ENCODE measurements at regions not wholly inside any gene's neighbourhood (a gene's known extent, or its start where the extent isn't known, plus 50 kb on each side); places are given as distances from the start of the nearest gene placed in this dataset.

GRCh38 chr1:68799096-68799495 is 302.2 kb upstream of the DEPDC1 start:
- Histone ChIP-seq H3K27ac (ENCODE audit: low read depth, low read length) (no peak overlapping the region), H3K27me3 (ENCODE audit: insufficient read depth, low read length) (no peaks in the 10 kb centered on the region), H3K4me3 (ENCODE audit: low read length in 2 of 2) (no peak overlapping the region), H3K36me3 (ENCODE audit: insufficient read depth, low read length) (no peaks in the 10 kb centered on the region), H3K9me3 (ENCODE audit: control insufficient read depth in 1 of 2, low read length in 2 of 2) (no peaks in the 10 kb centered on the region), H3K4me1 (ENCODE audit: insufficient read depth, low read length) (no peaks in the 10 kb centered on the region)
- H3K36me3 Mint-ChIP-seq, result no peaks in the 10 kb centered on the region
- H3K4me1 Mint-ChIP-seq, result no peaks in the 10 kb centered on the region
- no peak overlapping the region for H3K27ac Mint-ChIP-seq
- intact Hi-C loops (cut with micrococcal nuclease), result no loop called here
- ChIA-PET POLR2A (ENCODE audit: partially characterized antibody) (no interaction called here), CTCF (ENCODE audit: partially characterized antibody) (no interaction called here)
- no peaks in the 10 kb centered on the region for H3K27me3 Mint-ChIP-seq
- DNase-seq, result no peak
- peaks cover 0 to 17% (median 5%) of the 10 kb centered on the region in 8 donors for H3K9me3 Mint-ChIP-seq
- no peak overlapping the region for H3K4me3 Mint-ChIP-seq

- Histone ChIP-seq H3K36me3 (ENCODE audit: insufficient read depth, low read length) (no peaks in the 10 kb centered on the region), H3K4me1 (ENCODE audit: insufficient read depth, low read length) (no peaks in the 10 kb centered on the region), H3K27me3 (ENCODE audit: insufficient read depth, low read length) (no peaks in the 10 kb centered on the region), H3K27ac (ENCODE audit: low read depth, low read length) (no peak overlapping the region), H3K9me3 (ENCODE audit: control insufficient read depth in 1 of 2, low read length in 2 of 2) (no peaks in the 10 kb centered on the region), H3K4me3 (ENCODE audit: low read length in 2 of 2) (no peak overlapping the region)
- intact Hi-C loops (cut with micrococcal nuclease), result no loop called here
- no peaks in the 10 kb centered on the region for H3K36me3 Mint-ChIP-seq
- H3K9me3 Mint-ChIP-seq, result peaks cover 0 to 11% (median 4%) of the 10 kb centered on the region in 8 donors
- no peak overlapping the region for H3K27ac Mint-ChIP-seq
- no peak overlapping the region for H3K4me3 Mint-ChIP-seq
- POLR2A ChIA-PET (ENCODE audit: partially characterized antibody), result no interaction called here
- no peaks in the 10 kb centered on the region for H3K27me3 Mint-ChIP-seq
- no peak for DNase-seq
- CTCF ChIA-PET (ENCODE audit: partially characterized antibody), result no interaction called here
- H3K4me1 Mint-ChIP-seq, result no peaks in the 10 kb centered on the region
Observed at GRCh38 chr1:68800182-68800581, 303.3 kb upstream of the DEPDC1 start.

GRCh38 chr1:68801440-68801839 is 304.6 kb upstream of the DEPDC1 start:
- no peaks in the 10 kb centered on the region for H3K27me3 ChIP-seq (ENCODE audit: insufficient read depth, low read length)
- H3K9me3 ChIP-seq (ENCODE audit: control insufficient read depth in 1 of 2, low read length in 2 of 2), result no peaks in the 10 kb centered on the region
- no peak for DNase-seq
- no peaks in the 10 kb centered on the region for H3K36me3 Mint-ChIP-seq
- no peak overlapping the region for H3K27ac ChIP-seq (ENCODE audit: low read depth, low read length)
- no peak overlapping the region for H3K4me3 Mint-ChIP-seq
- H3K27ac Mint-ChIP-seq, result no peak overlapping the region
- no peak overlapping the region for H3K4me3 ChIP-seq (ENCODE audit: low read length in 2 of 2)
- H3K36me3 ChIP-seq (ENCODE audit: insufficient read depth, low read length), result no peaks in the 10 kb centered on the region
- H3K27me3 Mint-ChIP-seq, result no peaks in the 10 kb centered on the region
- no peaks in the 10 kb centered on the region for H3K4me1 ChIP-seq (ENCODE audit: insufficient read depth, low read length)
- no peaks in the 10 kb centered on the region for H3K4me1 Mint-ChIP-seq
- ChIA-PET CTCF (ENCODE audit: partially characterized antibody) (no interaction called here), POLR2A (ENCODE audit: partially characterized antibody) (no interaction called here)
- intact Hi-C loops (cut with micrococcal nuclease), result no loop called here
- peaks cover 2 to 10% (median 4%) of the 10 kb centered on the region in 8 donors for H3K9me3 Mint-ChIP-seq

- no peaks in the 10 kb centered on the region for H3K36me3 Mint-ChIP-seq
- CTCF ChIA-PET (ENCODE audit: partially characterized antibody), result no interaction called here
- POLR2A ChIA-PET (ENCODE audit: partially characterized antibody), result no interaction called here
- no peaks in the 10 kb centered on the region for H3K27me3 ChIP-seq (ENCODE audit: insufficient read depth, low read length)
- no peaks in the 10 kb centered on the region for H3K27me3 Mint-ChIP-seq
- no peaks in the 10 kb centered on the region for H3K4me1 Mint-ChIP-seq
- H3K27ac ChIP-seq (ENCODE audit: low read depth, low read length), result no peak overlapping the region
- H3K4me1 ChIP-seq (ENCODE audit: insufficient read depth, low read length), result no peaks in the 10 kb centered on the region
- intact Hi-C loops (cut with micrococcal nuclease), result no loop called here
- H3K9me3 Mint-ChIP-seq, result peaks cover 0 to 10% (median 4%) of the 10 kb centered on the region in 8 donors
- H3K36me3 ChIP-seq (ENCODE audit: insufficient read depth, low read length), result no peaks in the 10 kb centered on the region
- H3K27ac Mint-ChIP-seq, result no peak overlapping the region
- DNase-seq, result no peak
- H3K4me3 ChIP-seq (ENCODE audit: low read length in 2 of 2), result no peak overlapping the region
- H3K4me3 Mint-ChIP-seq, result no peak overlapping the region
- no peaks in the 10 kb centered on the region for H3K9me3 ChIP-seq (ENCODE audit: control insufficient read depth in 1 of 2, low read length in 2 of 2)
Observed at GRCh38 chr1:68805097-68805641, 308.3 kb upstream of the DEPDC1 start.

- intact Hi-C loops (cut with micrococcal nuclease), result no loop called here
- H3K27me3 Mint-ChIP-seq, result no peaks in the 10 kb centered on the region
Observed at GRCh38 chr1:68808351-68808750, 311.5 kb upstream of the DEPDC1 start.

GRCh38 chr1:68811806-68812205 is 314.9 kb upstream of the DEPDC1 start:
- intact Hi-C loops (cut with micrococcal nuclease), result no loop called here
- Histone ChIP-seq H3K36me3 (ENCODE audit: insufficient read depth, low read length) (no peaks in the 10 kb centered on the region), H3K27me3 (ENCODE audit: insufficient read depth, low read length) (no peaks in the 10 kb centered on the region), H3K4me1 (ENCODE audit: insufficient read depth, low read length) (no peaks in the 10 kb centered on the region), H3K9me3 (ENCODE audit: control insufficient read depth in 1 of 2, low read length in 2 of 2) (no peaks in the 10 kb centered on the region), H3K27ac (ENCODE audit: low read depth, low read length) (no peak overlapping the region), H3K4me3 (ENCODE audit: low read length in 2 of 2) (no peak overlapping the region)
- Mint-ChIP-seq H3K4me3 (no peak overlapping the region), H3K27me3 (no peaks in the 10 kb centered on the region), H3K4me1 (no peaks in the 10 kb centered on the region), H3K36me3 (no peaks in the 10 kb centered on the region), H3K27ac (no peak overlapping the region), H3K9me3 (peaks cover 0 to 13% (median 6%) of the 10 kb centered on the region in 8 donors)
- CTCF ChIA-PET (ENCODE audit: partially characterized antibody), result no interaction called here
- DNase-seq, result no peak
- POLR2A ChIA-PET (ENCODE audit: partially characterized antibody), result no interaction called here

More at GRCh38 chr1:68808351-68808750, 311.5 kb upstream of the DEPDC1 start:
- Mint-ChIP-seq H3K9me3 (peaks cover 0 to 12% (median 4%) of the 10 kb centered on the region in 8 donors), H3K4me3 (no peak overlapping the region), H3K27ac (no peak overlapping the region), H3K4me1 (no peaks in the 10 kb centered on the region), H3K36me3 (no peaks in the 10 kb centered on the region)
- CTCF ChIA-PET (ENCODE audit: partially characterized antibody), result no interaction called here
- H3K36me3 ChIP-seq (ENCODE audit: insufficient read depth, low read length), result no peaks in the 10 kb centered on the region
- no peaks in the 10 kb centered on the region for H3K27me3 ChIP-seq (ENCODE audit: insufficient read depth, low read length)
- H3K4me1 ChIP-seq (ENCODE audit: insufficient read depth, low read length), result no peaks in the 10 kb centered on the region
- no peak overlapping the region for H3K4me3 ChIP-seq (ENCODE audit: low read length in 2 of 2)
- H3K9me3 ChIP-seq (ENCODE audit: control insufficient read depth in 1 of 2, low read length in 2 of 2), result no peaks in the 10 kb centered on the region
- no peak for DNase-seq
- POLR2A ChIA-PET (ENCODE audit: partially characterized antibody), result no interaction called here
- H3K27ac ChIP-seq (ENCODE audit: low read depth, low read length), result no peak overlapping the region

- Mint-ChIP-seq H3K27me3 (no peaks in the 10 kb centered on the region), H3K4me1 (no peaks in the 10 kb centered on the region), H3K4me3 (no peak overlapping the region), H3K9me3 (peaks cover 0 to 14% (median 7%) of the 10 kb centered on the region in 8 donors), H3K27ac (no peak overlapping the region), H3K36me3 (no peaks in the 10 kb centered on the region)
- no peaks in the 10 kb centered on the region for H3K36me3 ChIP-seq (ENCODE audit: insufficient read depth, low read length)
- DNase-seq, result no peak
- H3K4me3 ChIP-seq (ENCODE audit: low read length in 2 of 2), result no peak overlapping the region
- no peaks in the 10 kb centered on the region for H3K4me1 ChIP-seq (ENCODE audit: insufficient read depth, low read length)
- intact Hi-C loops (cut with micrococcal nuclease), result no loop called here
- ChIA-PET CTCF (ENCODE audit: partially characterized antibody) (no interaction called here), POLR2A (ENCODE audit: partially characterized antibody) (no interaction called here)
- H3K27me3 ChIP-seq (ENCODE audit: insufficient read depth, low read length), result no peaks in the 10 kb centered on the region
- H3K9me3 ChIP-seq (ENCODE audit: control insufficient read depth in 1 of 2, low read length in 2 of 2), result no peaks in the 10 kb centered on the region
- H3K27ac ChIP-seq (ENCODE audit: low read depth, low read length), result no peak overlapping the region
Observed at GRCh38 chr1:68812333-68812732, 315.5 kb upstream of the DEPDC1 start.

- CTCF ChIA-PET (ENCODE audit: partially characterized antibody), result no interaction called here
- H3K9me3 ChIP-seq (ENCODE audit: control insufficient read depth in 1 of 2, low read length in 2 of 2), result no peaks in the 10 kb centered on the region
- H3K4me3 ChIP-seq (ENCODE audit: low read length in 2 of 2), result no peak overlapping the region
- no peaks in the 10 kb centered on the region for H3K4me1 ChIP-seq (ENCODE audit: insufficient read depth, low read length)
- no peak overlapping the region for H3K27ac Mint-ChIP-seq
- no peaks in the 10 kb centered on the region for H3K36me3 Mint-ChIP-seq
- intact Hi-C loops (cut with micrococcal nuclease), result no loop called here
- DNase-seq, result no peak
- no peaks in the 10 kb centered on the region for H3K27me3 Mint-ChIP-seq
- no peaks in the 10 kb centered on the region for H3K4me1 Mint-ChIP-seq
- no peak overlapping the region for H3K4me3 Mint-ChIP-seq
- H3K27ac ChIP-seq (ENCODE audit: low read depth, low read length), result no peak overlapping the region
- peaks cover 0 to 14% (median 7%) of the 10 kb centered on the region in 8 donors for H3K9me3 Mint-ChIP-seq
- H3K36me3 ChIP-seq (ENCODE audit: insufficient read depth, low read length), result no peaks in the 10 kb centered on the region
- POLR2A ChIA-PET (ENCODE audit: partially characterized antibody), result no interaction called here
- H3K27me3 ChIP-seq (ENCODE audit: insufficient read depth, low read length), result no peaks in the 10 kb centered on the region
Observed at GRCh38 chr1:68814067-68814466, 317.2 kb upstream of the DEPDC1 start.

Data from CD4-positive, alpha-beta memory T cell (primary cell).